GM23338 (cell line): ENCODE measurements at regions not wholly inside any gene's neighbourhood (a gene's known extent, or its start where the extent isn't known, plus 50 kb on each side); places are given as distances from the start of the nearest gene placed in this dataset.
"Not testable (repeated sequence)": the region's sequence is repeated elsewhere in the genome, so short reads cannot be mapped to it uniquely, and the experiment has no call there.

ENCODE experiments used
- ATAC-seq: fragments of 200-7000 bp; cut with Tn5 transposase; 3 replicates; pipeline ENCODE4 v1.9.1; 2020
- DNase-seq: peaks from one replicate; pipeline ENCODE4 v3.0.0-alpha.2; 2015; ENCODE audit warnings: low spot score
- H2AFZ ChIP-seq: fragments of 200-600 bp; sonication (generic); 2 replicates; pipeline ENCODE4 v1.8.0; 2016; ENCODE audit warnings: antibody characterized with exemption, mild to moderate bottlenecking, moderate library complexity
- H3F3A ChIP-seq: fragments of 200-600 bp; sonication (generic); replicated peaks from 2 replicates; pipeline ENCODE4 v1.8.0; 2017; ENCODE audit warnings: antibody characterized with exemption, mixed run types, low read depth
- H3K27ac ChIP-seq: fragments of 200-600 bp; sonication (generic); 2 replicates; pipeline ENCODE4 v1.6.1; 2016; ENCODE audit warnings: low read depth
- H3K27me3 ChIP-seq: fragments of 200-600 bp; sonication (generic); 2 replicates; pipeline ENCODE4 v1.8.0; 2016; ENCODE audit warnings: mild to moderate bottlenecking, mixed run types, moderate library complexity; ENCODE audit not compliant: insufficient read depth
- H3K36me3 ChIP-seq: fragments of 200-600 bp; sonication (generic); 2 replicates; pipeline ENCODE4 v1.8.0; 2016; ENCODE audit warnings: mild to moderate bottlenecking; ENCODE audit not compliant: insufficient read depth
- H3K4me1 ChIP-seq: fragments of 200-600 bp; sonication (generic); 2 replicates; pipeline ENCODE4 v1.8.0; 2016; ENCODE audit warnings: mild to moderate bottlenecking, moderate library complexity; ENCODE audit not compliant: insufficient read depth
- H3K4me2 ChIP-seq: fragments of 200-600 bp; sonication (generic); 2 replicates; pipeline ENCODE4 v1.7.1; 2017; ENCODE audit warnings: mixed run types
- H3K4me3 ChIP-seq: fragments of 200-600 bp; sonication (generic); 2 replicates; pipeline ENCODE4 v1.6.1; 2016; ENCODE audit warnings: mixed run types
- H3K79me2 ChIP-seq: fragments of 200-600 bp; sonication (generic); replicated peaks from 2 replicates; pipeline ENCODE4 v1.8.0; 2017; ENCODE audit warnings: mild to moderate bottlenecking; ENCODE audit not compliant: insufficient read depth
- H3K9me2 ChIP-seq: fragments of 200-600 bp; sonication (generic); 2 replicates; pipeline ENCODE4 v1.8.0; 2017; ENCODE audit not compliant: insufficient read depth
- H4K20me1 ChIP-seq: fragments of 200-600 bp; sonication (generic); replicated peaks from 2 replicates; pipeline ENCODE4 v1.8.0; 2017; ENCODE audit warnings: mild to moderate bottlenecking; ENCODE audit not compliant: insufficient read depth
- H3K27ac Mint-ChIP-seq: 2 replicates; pipeline ENCODE4 v1.8.0; 2020; ENCODE audit warnings: inconsistent platforms, mild to moderate bottlenecking, moderate library complexity, mixed read lengths
- H3K27me3 Mint-ChIP-seq: 3 replicates; pipeline ENCODE4 v1.8.0; 2022; ENCODE audit warnings: low read depth, mild to moderate bottlenecking, moderate library complexity, mixed read lengths, inconsistent platforms; ENCODE audit not compliant: insufficient read depth, poor library complexity
- H3K36me3 Mint-ChIP-seq: 3 replicates; pipeline ENCODE4 v1.8.0; 2021; ENCODE audit warnings: low read depth, mild to moderate bottlenecking, inconsistent platforms, moderate library complexity, mixed read lengths
- H3K4me1 Mint-ChIP-seq: 3 replicates; pipeline ENCODE4 v1.8.0; 2020; ENCODE audit warnings: mild to moderate bottlenecking, inconsistent platforms, mixed read lengths
- H3K4me3 Mint-ChIP-seq: 3 replicates; pipeline ENCODE4 v1.8.0; 2021; ENCODE audit warnings: moderate library complexity, mild to moderate bottlenecking, inconsistent platforms, mixed read lengths
- H3K9me3 Mint-ChIP-seq: 3 replicates; pipeline ENCODE4 v1.8.0; 2020; ENCODE audit warnings: moderate library complexity, mild to moderate bottlenecking, inconsistent platforms, mixed read lengths
- CREB1 ChIP-seq: fragments of 250-450 bp; sonication (Bioruptor Pico); IDR thresholded peaks from 2 replicates; pipeline ENCODE4 v1.5.0; 2020; ENCODE audit warnings: low read depth, mild to moderate bottlenecking, moderate library complexity
- CTCF ChIP-seq, 2 experiments: fragments of 200-600 bp in 1 of 2; sonication (generic) in 1 of 2; conservative IDR thresholded peaks; 2 replicates each; pipeline versions ENCODE4 v1.5.1 to v1.6.1; 2016 to 2017; ENCODE audit warnings: antibody characterized with exemption in 2 of 2, low read depth in 2 of 2, mild to moderate bottlenecking in 2 of 2, moderate library complexity in 1 of 2
- ETS1 ChIP-seq: IDR thresholded peaks from 2 replicates; pipeline ENCODE4 v1.6.1; 2016; ENCODE audit warnings: antibody characterized with exemption
- EZH2phosphoT487 ChIP-seq: fragments of 200-600 bp; sonication (generic); IDR thresholded peaks from one replicate; pipeline ENCODE4 v1.8.1; 2018; ENCODE audit warnings: antibody characterized with exemption; ENCODE audit not compliant: unreplicated experiment
- NANOG ChIP-seq: IDR thresholded peaks from 2 replicates; pipeline ENCODE4 v1.6.1; 2016; ENCODE audit warnings: antibody characterized with exemption, borderline replicate concordance
- POLR2AphosphoS5 ChIP-seq: IDR thresholded peaks from 2 replicates; pipeline ENCODE4 v1.6.1; 2016; ENCODE audit warnings: antibody characterized with exemption, low read depth
- STAT1 ChIP-seq: IDR thresholded peaks from one replicate; pipeline ENCODE4 v1.6.1; 2016; ENCODE audit warnings: antibody characterized with exemption; ENCODE audit not compliant: unreplicated experiment

GRCh38 chr21:18000981-18001686 is 182.0 kb upstream of the C21orf91 start:
- Histone ChIP-seq H3K36me3 (peaks cover 3% of the 10 kb centered on the region; the same call in 1 of the 2 replicates), H3K4me2 (no peak overlapping the region), H2AFZ (peak overlapping the region; percentile 25; the same call in 1 of the 2 replicates), H4K20me1 (no peaks in the 10 kb centered on the region), H3K9me2 (peaks cover 3% of the 10 kb centered on the region; the same call in 1 of the 2 replicates), H3K27ac (no peak overlapping the region), H3K79me2 (no peaks in the 10 kb centered on the region), H3K4me1 (peaks cover 4% of the 10 kb centered on the region; the same call in 1 of the 2 replicates), H3K4me3 (no peak overlapping the region), H3K27me3 (no peaks in the 10 kb centered on the region), H3F3A (no peaks in the 10 kb centered on the region)
- Mint-ChIP-seq H3K4me1 (no peaks in the 10 kb centered on the region), H3K27me3 (no peaks in the 10 kb centered on the region), H3K4me3 (no peak overlapping the region), H3K9me3 (peaks cover 29% of the 10 kb centered on the region), H3K36me3 (peaks cover 27% of the 10 kb centered on the region), H3K27ac (no peak overlapping the region)
- DNase-seq (no peak), ATAC-seq (no peak)
- TF ChIP-seq EZH2phosphoT487 (no peak), POLR2AphosphoS5 (no peak), CREB1 (CRISPR knock-in tag) (no peak), CTCF (conservative IDR thresholded peaks at IDR 0.05; ENCODE audit: low read depth in 2 of 2) (no peak), NANOG (no peak), STAT1 (no peak)

- H3K27ac Mint-ChIP-seq, H3K4me1 Mint-ChIP-seq, ATAC-seq, H3K27me3 Mint-ChIP-seq, H3K4me1 ChIP-seq, H2AFZ ChIP-seq, H3K9me2 ChIP-seq, H4K20me1 ChIP-seq, H3K4me3 ChIP-seq, H3K36me3 ChIP-seq, H3K27me3 ChIP-seq, H3K4me3 Mint-ChIP-seq, H3K79me2 ChIP-seq, DNase-seq, H3K4me2 ChIP-seq, H3K27ac ChIP-seq, H3F3A ChIP-seq: not testable (repeated sequence)
- peaks cover 34% of the 10 kb centered on the region for H3K36me3 Mint-ChIP-seq
- H3K9me3 Mint-ChIP-seq, result peaks cover 38% of the 10 kb centered on the region
Measured at GRCh38 chr21:17998599-17998998, 179.4 kb upstream of the C21orf91 start.

- Mint-ChIP-seq H3K27me3 (no peaks in the 10 kb centered on the region), H3K27ac (peak overlapping the region; percentile 77), H3K4me3 (peak overlapping the region; percentile 34; the same call in 1 of the 3 replicates), H3K4me1 (peaks cover 15% of the 10 kb centered on the region), H3K9me3 (peaks cover 36% of the 10 kb centered on the region), H3K36me3 (peaks cover 34% of the 10 kb centered on the region; the same call in 2 of the 3 replicates)
- H3K27me3 ChIP-seq, result no peaks in the 10 kb centered on the region
- ATAC-seq, result peak; percentile 94
- H3F3A ChIP-seq, result no peaks in the 10 kb centered on the region
- H3K79me2 ChIP-seq, result no peaks in the 10 kb centered on the region
- H3K4me1 ChIP-seq, result peaks cover 7% of the 10 kb centered on the region
- no peaks in the 10 kb centered on the region for H4K20me1 ChIP-seq
- H3K36me3 ChIP-seq, result 0 out of 2 replicates have a peak, but pooled peaks cover 4% of the 10 kb centered on the region
- peak overlapping the region; percentile 2; the same call in 1 of the 2 replicates for H3K27ac ChIP-seq
- peak; percentile 78 for DNase-seq
- H2AFZ ChIP-seq, result no peak overlapping the region
- H3K9me2 ChIP-seq, result 0 out of 2 replicates have a peak, but pooled peaks cover 3% of the 10 kb centered on the region
- 0 out of 2 replicates have a peak overlapping the region, but pooled peaks have one; percentile 3 for H3K4me3 ChIP-seq
- peak overlapping the region; percentile 36 for H3K4me2 ChIP-seq
- no peak for TF ChIP-seq ETS1
Measured at GRCh38 chr21:17989780-17990179, 170.6 kb upstream of the C21orf91 start.
